IPS-15b (cell line): ENCODE measurements at regions not wholly inside any gene's neighbourhood (a gene's known extent, or its start where the extent isn't known, plus 50 kb on each side); places are given as distances from the start of the nearest gene placed in this dataset.
"Not testable (repeated sequence)": the region's sequence is repeated elsewhere in the genome, so short reads cannot be mapped to it uniquely, and the experiment has no call there.

Experiments used
- H3K27me3 ChIP-seq: one replicate; pipeline ENCODE4 v1.6.1; 2013; ENCODE audit warnings: low read length; ENCODE audit not compliant: control insufficient read depth, insufficient read depth
- H3K36me3 ChIP-seq: one replicate; pipeline ENCODE4 v1.6.1; 2013; ENCODE audit warnings: low read length; ENCODE audit not compliant: control insufficient read depth, insufficient read depth
- H3K4me1 ChIP-seq: one replicate; pipeline ENCODE4 v1.6.1; 2013; ENCODE audit warnings: mild to moderate bottlenecking, low read length; ENCODE audit not compliant: control insufficient read depth, insufficient read depth
- H3K4me3 ChIP-seq: one replicate; pipeline ENCODE4 v1.5.1; 2013; ENCODE audit warnings: low read depth, low read length
- H3K9ac ChIP-seq: one replicate; pipeline ENCODE4 v1.6.1; 2013; ENCODE audit warnings: low read depth, mild to moderate bottlenecking, low read length
- H3K9me3 ChIP-seq: one replicate; pipeline ENCODE4 v1.6.1; 2013; ENCODE audit warnings: mild to moderate bottlenecking, low read length; ENCODE audit not compliant: control insufficient read depth, insufficient read depth

DNA sequence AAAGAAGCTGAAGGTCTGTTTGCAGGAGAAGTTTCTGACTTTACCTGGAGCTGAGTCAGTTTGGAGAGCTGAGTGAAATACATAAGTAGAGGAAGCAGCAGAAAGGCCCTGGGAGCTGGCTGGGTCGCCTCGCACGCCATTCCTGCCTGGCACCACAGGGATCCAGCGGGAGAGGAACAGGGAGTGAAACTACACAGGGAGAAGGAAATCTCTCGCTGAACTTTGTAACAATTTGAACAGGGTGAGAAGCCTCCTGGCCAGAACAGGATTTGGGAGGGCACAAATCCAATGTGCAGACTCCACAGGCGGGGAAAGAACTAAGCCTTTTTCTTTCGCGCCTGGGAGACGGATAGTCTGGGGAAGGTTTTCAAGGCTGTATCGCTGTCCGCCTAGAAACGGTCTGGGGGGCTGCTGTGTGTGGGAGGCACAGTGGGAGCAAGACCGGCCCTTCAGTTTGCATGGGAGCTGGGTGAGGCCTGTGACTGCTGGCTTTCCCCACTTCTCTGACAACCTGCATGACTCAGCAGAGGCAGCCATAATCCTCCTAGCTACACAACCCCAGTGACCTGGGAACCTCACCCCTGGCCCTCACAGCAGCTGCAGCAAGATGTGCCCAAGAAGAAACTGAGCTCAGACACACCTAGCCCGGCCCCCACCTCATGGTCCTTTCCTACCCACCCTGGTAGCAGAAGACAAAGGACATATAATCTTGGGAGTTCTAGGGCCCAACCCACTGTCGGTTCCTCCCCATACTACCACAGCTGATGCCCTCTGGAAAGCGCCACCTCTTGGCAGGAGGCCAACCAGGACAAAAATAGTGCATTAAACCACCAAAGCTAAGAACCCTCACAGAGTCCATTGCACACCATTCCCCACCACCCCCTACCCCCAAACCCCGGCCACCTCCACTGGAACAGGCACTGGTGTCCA lies 778.6 kb downstream of the KCNJ2 start:
- H3K27me3 ChIP-seq = no peaks in the 10 kb centered on the region
- no peaks in the 10 kb centered on the region for H3K4me1 ChIP-seq
- H3K4me3 ChIP-seq = no peak overlapping the region
- H3K9me3 ChIP-seq = no peaks in the 10 kb centered on the region
- H3K36me3 ChIP-seq = no peaks in the 10 kb centered on the region
- no peak overlapping the region for H3K9ac ChIP-seq

DNA sequence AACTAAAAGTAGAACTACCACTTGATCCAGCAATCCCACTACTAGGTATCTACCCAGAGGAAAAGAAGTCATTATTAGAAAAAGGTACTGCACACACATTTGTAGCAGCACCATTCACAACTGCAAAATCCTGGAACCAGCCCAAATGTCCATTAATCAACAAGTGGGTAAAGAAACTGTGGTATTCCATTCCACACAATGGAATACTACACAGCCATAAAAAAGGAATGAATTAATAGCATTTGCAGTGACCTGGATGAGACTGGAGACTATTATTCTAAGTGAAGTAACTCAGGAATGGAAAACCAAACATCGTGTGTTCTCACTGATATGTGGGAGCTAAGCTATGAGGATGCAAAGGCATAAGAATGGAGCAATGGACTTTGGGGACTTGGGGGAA lies 783.8 kb downstream of the KCNJ2 start:
- not testable (repeated sequence) for H3K9me3 ChIP-seq, H3K27me3 ChIP-seq, H3K9ac ChIP-seq, H3K4me1 ChIP-seq, H3K4me3 ChIP-seq, H3K36me3 ChIP-seq

DNA sequence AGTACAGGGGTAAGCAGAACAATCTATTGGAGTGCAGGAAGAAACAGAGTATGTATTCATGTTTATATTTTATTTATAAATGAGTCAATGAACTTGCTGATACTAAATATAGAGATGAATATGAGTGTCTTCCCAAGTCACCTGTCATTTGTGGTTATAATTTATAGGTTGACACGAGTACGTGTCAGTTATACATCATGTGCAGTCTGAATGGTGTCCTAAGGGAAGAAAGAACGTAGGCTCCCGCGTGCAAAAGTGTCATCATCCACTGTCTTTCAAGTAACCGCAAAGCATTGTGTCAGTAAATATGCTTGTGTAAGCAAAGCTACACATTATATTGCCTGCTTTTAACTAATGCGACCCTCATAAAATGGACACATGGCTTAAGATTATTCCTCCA lies 786.1 kb downstream of the KCNJ2 start:
- H3K36me3 ChIP-seq = no peaks in the 10 kb centered on the region
- H3K27me3 ChIP-seq = no peaks in the 10 kb centered on the region
- no peak overlapping the region for H3K9ac ChIP-seq
- H3K9me3 ChIP-seq = no peaks in the 10 kb centered on the region
- H3K4me3 ChIP-seq = no peak overlapping the region
- no peaks in the 10 kb centered on the region for H3K4me1 ChIP-seq

DNA sequence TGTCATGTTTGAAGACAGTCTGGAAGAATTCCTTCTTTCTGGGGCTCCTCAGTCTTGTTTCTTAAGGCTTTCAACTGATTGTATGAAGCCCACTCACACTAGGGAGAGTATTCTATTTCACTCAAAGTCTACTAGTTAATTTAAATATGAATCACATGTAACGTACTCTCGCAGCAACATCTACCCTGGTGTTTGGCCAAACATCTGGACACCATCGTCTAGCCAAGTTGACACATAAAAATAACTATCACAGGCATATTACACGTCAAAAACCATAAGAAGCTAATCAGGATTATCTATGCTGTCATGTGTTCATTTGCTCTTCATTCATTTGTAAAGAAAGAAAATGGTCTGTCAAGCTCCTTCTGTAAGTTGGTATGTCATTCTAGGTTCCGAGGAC lies 787.4 kb downstream of the KCNJ2 start:
- H3K4me1 ChIP-seq = no peaks in the 10 kb centered on the region
- H3K4me3 ChIP-seq = no peak overlapping the region
- no peak overlapping the region for H3K9ac ChIP-seq
- no peaks in the 10 kb centered on the region for H3K27me3 ChIP-seq
- no peaks in the 10 kb centered on the region for H3K36me3 ChIP-seq
- no peaks in the 10 kb centered on the region for H3K9me3 ChIP-seq

DNA sequence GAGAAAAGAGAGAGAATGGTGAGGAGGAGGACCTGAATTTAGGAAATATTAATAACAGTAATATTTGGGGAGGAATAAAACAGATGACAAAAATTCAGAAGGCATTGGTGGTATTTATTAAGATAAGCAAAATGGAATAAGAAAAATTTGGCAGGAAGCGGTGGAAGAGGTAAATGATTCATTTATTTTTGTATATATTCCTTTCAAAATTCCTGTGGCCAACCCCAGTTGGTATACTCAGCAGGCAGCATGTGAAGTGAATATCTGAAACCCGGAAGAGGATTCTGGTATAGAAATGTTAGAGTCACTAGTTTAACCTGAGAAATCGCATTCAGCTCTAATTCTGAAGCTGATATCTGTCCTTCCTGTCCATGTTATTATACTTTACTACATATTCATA lies 792.0 kb downstream of the KCNJ2 start:
- no peaks in the 10 kb centered on the region for H3K36me3 ChIP-seq
- H3K9me3 ChIP-seq = no peaks in the 10 kb centered on the region
- H3K27me3 ChIP-seq = no peaks in the 10 kb centered on the region
- H3K4me3 ChIP-seq = no peak overlapping the region
- H3K4me1 ChIP-seq = no peaks in the 10 kb centered on the region
- H3K9ac ChIP-seq = no peak overlapping the region

DNA sequence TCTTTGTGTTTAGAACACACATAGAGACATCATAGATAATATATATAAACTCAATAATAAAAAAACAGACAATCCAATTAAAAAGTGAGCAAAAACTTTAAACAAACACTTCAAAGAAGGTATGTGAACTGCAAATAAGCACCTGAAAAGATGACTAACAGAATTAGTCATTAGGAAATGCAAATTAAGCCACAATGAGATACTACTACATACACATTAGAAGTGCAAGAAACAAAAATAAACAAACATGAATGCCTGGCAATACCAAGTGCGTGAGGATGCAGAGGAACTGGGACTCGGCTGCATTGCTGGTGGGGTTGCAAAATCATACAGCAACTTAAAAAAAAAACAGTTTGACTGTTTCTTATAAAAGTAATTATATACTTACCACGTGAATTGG lies 799.0 kb downstream of the KCNJ2 start:
- Histone ChIP-seq H3K4me1 (no peaks in the 10 kb centered on the region), H3K36me3 (no peaks in the 10 kb centered on the region), H3K9me3 (no peaks in the 10 kb centered on the region), H3K9ac (no peak overlapping the region), H3K4me3 (no peak overlapping the region), H3K27me3 (no peaks in the 10 kb centered on the region)

DNA sequence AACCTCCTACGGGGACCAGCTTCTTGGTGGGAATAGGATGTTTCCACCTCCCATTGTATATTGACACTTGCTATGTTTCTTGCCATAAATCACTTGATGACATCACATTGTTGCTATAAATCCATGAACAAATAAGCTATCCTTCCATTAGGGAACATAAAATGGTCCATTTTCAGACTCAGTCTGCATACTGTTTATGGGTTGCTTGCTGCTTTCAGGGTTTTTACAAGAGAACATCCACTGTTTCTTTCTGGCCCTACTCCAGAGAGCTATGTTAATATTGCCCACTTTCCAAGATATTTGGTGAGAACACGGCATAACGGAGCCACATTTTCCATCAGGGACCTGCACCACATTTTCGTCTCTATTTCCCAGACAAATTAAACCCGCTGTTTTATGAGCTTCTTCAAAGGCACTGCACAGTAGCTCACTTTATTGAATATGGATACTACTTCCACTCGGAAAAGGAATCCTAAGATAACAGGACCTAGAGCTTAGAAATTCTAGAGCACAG lies 800.2 kb downstream of the KCNJ2 start:
- Histone ChIP-seq H3K36me3 (no peaks in the 10 kb centered on the region), H3K9me3 (no peaks in the 10 kb centered on the region), H3K4me3 (no peak overlapping the region), H3K9ac (no peak overlapping the region), H3K4me1 (no peaks in the 10 kb centered on the region), H3K27me3 (no peaks in the 10 kb centered on the region)

DNA sequence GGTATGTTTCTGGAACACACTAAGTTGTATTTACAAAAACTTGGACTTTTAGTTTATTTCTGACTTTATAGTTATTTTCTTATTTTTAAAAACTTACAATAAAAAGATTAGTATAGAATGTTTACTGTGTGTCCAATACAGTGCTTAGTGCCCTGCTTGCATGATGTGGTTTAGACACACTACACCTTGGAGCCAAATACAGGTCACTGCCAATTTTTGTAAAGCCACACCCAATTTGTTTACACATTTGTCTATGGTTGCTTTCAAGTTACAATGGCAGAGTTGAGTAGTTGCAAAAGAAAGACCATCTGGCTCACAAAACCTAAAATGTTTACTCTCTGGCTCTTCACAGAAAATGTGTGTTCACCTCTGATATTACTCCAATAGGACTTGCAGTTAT lies 807.1 kb downstream of the KCNJ2 start:
- H3K36me3 ChIP-seq = no peaks in the 10 kb centered on the region
- H3K9me3 ChIP-seq = no peaks in the 10 kb centered on the region
- no peaks in the 10 kb centered on the region for H3K4me1 ChIP-seq
- no peak overlapping the region for H3K9ac ChIP-seq
- H3K27me3 ChIP-seq = no peaks in the 10 kb centered on the region
- no peak overlapping the region for H3K4me3 ChIP-seq

DNA sequence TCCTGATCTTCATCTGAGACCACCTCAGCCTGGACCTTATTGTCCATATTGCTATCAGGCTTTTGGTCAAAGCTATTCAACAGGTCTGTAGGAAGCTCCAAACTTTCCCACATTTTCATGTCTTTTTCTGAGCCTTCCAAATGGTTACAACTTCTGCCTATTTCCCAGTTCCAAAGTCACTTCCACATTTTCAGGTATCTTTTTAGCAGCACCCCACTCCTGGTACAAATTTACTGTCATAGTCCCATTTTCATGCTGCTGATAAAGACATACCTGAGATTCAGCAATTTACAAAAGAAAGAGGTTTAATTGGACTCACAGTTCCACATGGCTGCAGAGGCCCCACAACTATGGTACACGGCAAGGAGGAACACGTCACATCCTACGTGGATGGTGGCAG lies 815.5 kb downstream of the KCNJ2 start:
- no peaks in the 10 kb centered on the region for H3K36me3 ChIP-seq
- H3K9ac ChIP-seq = no peak overlapping the region
- peaks cover 15% of the 10 kb centered on the region for H3K4me1 ChIP-seq
- H3K27me3 ChIP-seq = no peaks in the 10 kb centered on the region
- H3K4me3 ChIP-seq = no peak overlapping the region
- H3K9me3 ChIP-seq = peaks cover 6% of the 10 kb centered on the region

DNA sequence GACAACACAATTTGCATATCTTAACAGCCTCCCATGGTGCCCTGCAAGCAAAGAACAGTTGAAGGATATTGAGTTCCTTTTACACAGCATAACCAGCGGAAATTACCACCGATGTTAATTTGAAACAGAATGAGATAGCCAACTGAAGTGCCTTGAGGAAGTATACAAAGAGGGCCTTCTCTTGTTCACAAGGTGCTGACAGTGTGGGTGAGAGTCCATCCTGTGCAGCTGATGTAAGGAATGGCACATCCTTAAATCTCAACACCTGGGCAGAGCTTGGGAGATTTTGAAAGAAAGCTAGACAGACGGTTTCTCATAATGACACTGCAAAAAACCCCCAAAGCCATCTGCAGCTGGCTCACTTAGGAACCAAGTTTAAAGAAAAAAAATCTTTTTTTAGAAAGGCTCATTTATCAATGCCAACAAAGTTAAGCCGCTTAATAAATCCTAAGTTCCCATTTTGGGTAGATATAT lies 818.6 kb downstream of the KCNJ2 start:
- Histone ChIP-seq H3K9ac (no peak overlapping the region), H3K4me3 (no peak overlapping the region), H3K4me1 (peaks cover 15% of the 10 kb centered on the region), H3K36me3 (no peaks in the 10 kb centered on the region), H3K27me3 (no peaks in the 10 kb centered on the region), H3K9me3 (peaks cover 6% of the 10 kb centered on the region)

DNA sequence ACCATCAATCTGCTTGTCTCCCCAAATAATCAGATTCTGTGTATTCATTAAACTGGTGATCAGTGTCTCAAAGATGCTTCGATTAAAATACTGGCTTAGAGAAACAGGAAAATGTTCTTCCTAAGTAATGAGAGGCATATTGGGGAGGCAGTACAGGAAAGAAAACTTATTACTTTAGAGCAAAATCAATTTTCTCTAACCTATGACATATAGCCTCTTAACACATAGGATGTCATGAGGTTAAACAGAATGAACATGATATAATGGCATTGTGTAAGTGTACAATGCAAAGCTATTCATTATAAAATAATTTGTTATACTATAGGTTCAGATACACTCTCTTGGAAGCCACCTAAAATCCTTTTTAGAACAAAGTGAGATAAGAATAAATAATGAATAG lies 819.3 kb downstream of the KCNJ2 start:
- peaks cover 6% of the 10 kb centered on the region for H3K9me3 ChIP-seq
- no peak overlapping the region for H3K4me3 ChIP-seq
- peaks cover 15% of the 10 kb centered on the region for H3K4me1 ChIP-seq
- H3K27me3 ChIP-seq = no peaks in the 10 kb centered on the region
- H3K9ac ChIP-seq = no peak overlapping the region
- H3K36me3 ChIP-seq = no peaks in the 10 kb centered on the region

DNA sequence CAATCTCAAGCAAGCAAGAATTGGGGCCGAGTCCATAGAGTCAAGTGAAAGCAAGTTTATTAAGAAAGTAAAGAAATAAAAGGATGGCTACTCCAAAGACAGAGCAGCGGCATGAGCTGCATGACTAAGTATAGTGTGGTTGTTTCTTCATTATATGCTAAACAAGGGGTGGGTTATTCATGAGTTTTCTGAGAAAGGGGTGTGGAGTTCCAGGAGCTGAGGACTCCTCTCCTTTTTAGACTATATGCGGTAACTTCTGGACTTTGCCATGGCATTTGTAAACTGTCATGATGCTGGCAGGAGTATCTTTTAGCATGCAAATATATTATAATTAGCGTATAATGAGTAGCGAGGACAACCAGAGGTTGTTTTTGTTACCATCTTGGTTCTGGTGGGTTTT lies 819.9 kb downstream of the KCNJ2 start:
- H3K4me1 ChIP-seq = peaks cover 15% of the 10 kb centered on the region
- H3K36me3 ChIP-seq = no peaks in the 10 kb centered on the region
- H3K27me3 ChIP-seq = no peaks in the 10 kb centered on the region
- no peak overlapping the region for H3K4me3 ChIP-seq
- H3K9me3 ChIP-seq = peaks cover 6% of the 10 kb centered on the region
- H3K9ac ChIP-seq = no peak overlapping the region
